H1 (cell line): ENCODE measurements at regions not wholly inside any gene's neighbourhood (a gene's known extent, or its start where the extent isn't known, plus 50 kb on each side); places are given as distances from the start of the nearest gene placed in this dataset.

Experiments used
- EZH2 ChIP-seq: fragments of 200-600 bp; sonication (generic); IDR thresholded peaks from 2 replicates; pipeline ENCODE4 v1.7.1; 2012; ENCODE audit warnings: low read depth, mild to moderate bottlenecking, moderate library complexity, low read length, inconsistent platforms; ENCODE audit not compliant: severe bottlenecking
- HDAC2 ChIP-seq, 2 experiments: fragments of 300-600 bp in 1 of 2; sonication (generic) in 1 of 2; IDR thresholded peaks; 2 replicates each; pipeline ENCODE4 v1.6.1; 2011 to 2012; ENCODE audit warnings: low read depth in 2 of 2, low read length in 2 of 2, mild to moderate bottlenecking in 2 of 2, moderate library complexity in 2 of 2, borderline replicate concordance in 1 of 2, inconsistent platforms in 1 of 2
- MAFK ChIP-seq: IDR thresholded peaks from 2 replicates; pipeline ENCODE4 v1.6.1; 2012; ENCODE audit warnings: low read depth, mild to moderate bottlenecking, improper control_type of control experiment, low read length
- POLR2AphosphoS5 ChIP-seq: IDR thresholded peaks from 2 replicates; pipeline ENCODE4 v1.6.1; 2011; ENCODE audit warnings: low read depth, low read length
- RXRA ChIP-seq: IDR thresholded peaks from 2 replicates; pipeline ENCODE4 v1.6.1; 2011; ENCODE audit warnings: low read depth, mild to moderate bottlenecking, low read length, moderate library complexity; ENCODE audit not compliant: insufficient read depth
- SP4 ChIP-seq: IDR thresholded peaks from 2 replicates; pipeline ENCODE4 v1.6.1; 2012; ENCODE audit warnings: low read length, inconsistent platforms
- TBP ChIP-seq: IDR thresholded peaks from 2 replicates; pipeline ENCODE4 v1.6.1; 2011; ENCODE audit warnings: low read depth, low read length, improper control_type of control experiment
- TCF12 ChIP-seq: IDR thresholded peaks from 2 replicates; pipeline ENCODE4 v1.6.1; 2011; ENCODE audit warnings: low read depth, mild to moderate bottlenecking, low read length
- TF ChIP-seq, protein P1 (sequence below), 3 experiments: IDR thresholded peaks; 1 replicate in 2 of 3; 2 replicates in 1 of 3; pipeline versions ENCODE4 v1.5.1 to v1.6.1; 2011; ENCODE audit warnings: low read length in 3 of 3, mild to moderate bottlenecking in 3 of 3, inconsistent platforms in 2 of 3, low read depth in 1 of 3, moderate library complexity in 1 of 3; ENCODE audit not compliant: insufficient read depth in 1 of 3; ENCODE audit errors: control extremely low read depth in 1 of 3
- TF ChIP-seq, protein P2 (sequence below): IDR thresholded peaks from 2 replicates; pipeline ENCODE4 v1.6.1; 2011; ENCODE audit warnings: low read depth, mild to moderate bottlenecking, low read length; ENCODE audit not compliant: insufficient read depth
- TF ChIP-seq, protein P3 (sequence below): IDR thresholded peaks from 2 replicates; pipeline ENCODE4 v1.6.1; 2012; ENCODE audit warnings: inconsistent platforms

DNA sequence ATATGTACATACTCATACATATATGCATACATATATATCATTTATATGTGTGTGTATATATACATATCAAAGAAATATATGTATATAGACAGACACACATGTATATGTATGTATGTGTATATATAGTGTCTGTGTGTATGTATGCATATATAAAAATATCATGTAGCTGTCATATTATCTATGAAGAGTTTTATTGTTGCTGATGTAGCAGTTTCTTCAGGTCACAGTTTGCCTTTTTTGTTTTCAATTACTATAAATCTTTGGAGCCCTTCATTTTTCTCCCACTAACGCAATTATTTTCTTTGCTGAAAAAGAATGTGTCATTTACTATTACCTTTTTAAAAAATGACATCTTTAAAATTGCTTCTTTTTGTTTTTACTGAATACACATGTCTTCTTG, 904.5 kb downstream of the PLA2G4A start:
- no peak for TF ChIP-seq TCF12
- TF ChIP-seq HDAC2 (IDR thresholded peaks at IDR 0.05; ENCODE audit: borderline replicate concordance in 1 of 2, low read depth in 2 of 2, low read length in 2 of 2) = no peak
- TF ChIP-seq, protein P1, sequence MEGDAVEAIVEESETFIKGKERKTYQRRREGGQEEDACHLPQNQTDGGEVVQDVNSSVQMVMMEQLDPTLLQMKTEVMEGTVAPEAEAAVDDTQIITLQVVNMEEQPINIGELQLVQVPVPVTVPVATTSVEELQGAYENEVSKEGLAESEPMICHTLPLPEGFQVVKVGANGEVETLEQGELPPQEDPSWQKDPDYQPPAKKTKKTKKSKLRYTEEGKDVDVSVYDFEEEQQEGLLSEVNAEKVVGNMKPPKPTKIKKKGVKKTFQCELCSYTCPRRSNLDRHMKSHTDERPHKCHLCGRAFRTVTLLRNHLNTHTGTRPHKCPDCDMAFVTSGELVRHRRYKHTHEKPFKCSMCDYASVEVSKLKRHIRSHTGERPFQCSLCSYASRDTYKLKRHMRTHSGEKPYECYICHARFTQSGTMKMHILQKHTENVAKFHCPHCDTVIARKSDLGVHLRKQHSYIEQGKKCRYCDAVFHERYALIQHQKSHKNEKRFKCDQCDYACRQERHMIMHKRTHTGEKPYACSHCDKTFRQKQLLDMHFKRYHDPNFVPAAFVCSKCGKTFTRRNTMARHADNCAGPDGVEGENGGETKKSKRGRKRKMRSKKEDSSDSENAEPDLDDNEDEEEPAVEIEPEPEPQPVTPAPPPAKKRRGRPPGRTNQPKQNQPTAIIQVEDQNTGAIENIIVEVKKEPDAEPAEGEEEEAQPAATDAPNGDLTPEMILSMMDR (IDR thresholded peaks at IDR 0.05; ENCODE audit: control extremely low read depth in 1 of 3, insufficient read depth in 1 of 3, low read depth in 1 of 3, low read length in 3 of 3) = no peak
- TF ChIP-seq TBP = no peak
- no peak for TF ChIP-seq POLR2AphosphoS5
- TF ChIP-seq, protein P2, sequence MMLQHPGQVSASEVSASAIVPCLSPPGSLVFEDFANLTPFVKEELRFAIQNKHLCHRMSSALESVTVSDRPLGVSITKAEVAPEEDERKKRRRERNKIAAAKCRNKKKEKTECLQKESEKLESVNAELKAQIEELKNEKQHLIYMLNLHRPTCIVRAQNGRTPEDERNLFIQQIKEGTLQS = no peak
- TF ChIP-seq MAFK = no peak
- TF ChIP-seq EZH2 = no peak
- TF ChIP-seq, protein P3, sequence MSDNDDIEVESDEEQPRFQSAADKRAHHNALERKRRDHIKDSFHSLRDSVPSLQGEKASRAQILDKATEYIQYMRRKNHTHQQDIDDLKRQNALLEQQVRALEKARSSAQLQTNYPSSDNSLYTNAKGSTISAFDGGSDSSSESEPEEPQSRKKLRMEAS = no peak
- TF ChIP-seq SP4 = no peak
- no peak for TF ChIP-seq RXRA
